HG02852 (cell line): ENCODE measurements at regions not wholly inside any gene's neighbourhood (a gene's known extent, or its start where the extent isn't known, plus 50 kb on each side); places are given as distances from the start of the nearest gene placed in this dataset.
A peak's percentile ranks its signal among the peaks of the same experiment; 100 is the strongest.

Experiments used
- ATAC-seq: cut with Tn5 transposase; IDR thresholded peaks from one replicate; pipeline ENCODE4 v1.9.1; 2021; ENCODE audit warnings: mild to moderate bottlenecking, moderate library complexity; ENCODE audit not compliant: unreplicated experiment

DNA sequence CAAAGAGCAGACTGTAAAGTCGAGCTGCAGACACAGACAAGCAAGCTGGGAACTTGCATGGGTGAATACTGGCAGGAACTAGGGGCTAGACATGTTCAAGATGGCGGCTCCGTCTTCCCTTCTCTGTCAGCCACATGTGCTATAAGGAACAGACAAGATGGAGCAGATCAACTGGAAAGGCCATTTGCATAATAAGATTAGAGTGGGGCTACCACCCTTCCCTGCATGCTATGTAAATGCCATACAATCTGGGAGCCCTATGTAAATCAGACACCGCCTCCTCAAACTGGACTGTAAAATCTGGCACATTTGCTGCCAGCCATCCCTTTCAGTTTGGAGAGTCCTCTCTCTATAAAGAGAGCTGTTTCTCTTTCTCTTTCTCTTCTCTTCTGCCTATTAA lies 640.1 kb upstream of the CDH8 start:
- ATAC-seq, result no peak

DNA sequence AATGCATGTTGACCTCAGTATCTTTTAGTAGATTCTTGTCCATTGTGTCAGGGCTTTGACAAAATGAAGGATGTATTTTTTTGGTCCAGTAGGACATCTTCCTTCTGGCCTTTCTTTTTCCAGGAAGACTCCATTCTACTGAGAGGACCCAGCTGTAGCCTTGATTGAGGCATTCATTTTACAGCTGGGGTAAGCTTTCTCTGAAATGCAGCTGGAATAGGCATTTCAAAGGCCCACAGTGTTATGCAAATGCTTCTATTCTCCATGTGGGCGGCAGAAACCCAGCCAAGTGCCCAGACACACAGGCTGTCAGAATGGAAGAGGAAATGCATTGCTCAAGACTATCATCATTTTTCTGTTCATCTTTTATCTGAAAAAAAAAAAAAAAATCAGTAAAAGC lies 629.0 kb upstream of the CDH8 start:
- no peak for ATAC-seq

DNA sequence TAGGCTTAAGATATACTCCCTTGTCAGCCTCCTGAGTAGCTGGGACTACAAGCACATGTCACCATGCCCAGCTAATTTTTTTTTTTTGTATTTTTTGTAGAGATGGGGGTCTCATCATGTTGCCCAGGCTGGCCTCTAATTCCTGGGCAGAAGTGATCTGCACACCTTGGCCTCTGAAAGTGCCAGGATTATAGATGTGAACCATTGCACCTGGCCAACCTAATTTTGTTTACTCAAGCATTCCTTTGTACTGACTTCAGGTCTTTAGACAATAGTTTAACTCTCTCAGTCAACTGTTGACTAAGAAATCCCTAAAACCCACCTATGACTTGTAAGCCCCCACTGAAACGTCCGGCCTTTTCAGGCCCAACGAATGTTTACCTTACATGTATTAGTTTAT lies 628.3 kb upstream of the CDH8 start:
- no peak for ATAC-seq

DNA sequence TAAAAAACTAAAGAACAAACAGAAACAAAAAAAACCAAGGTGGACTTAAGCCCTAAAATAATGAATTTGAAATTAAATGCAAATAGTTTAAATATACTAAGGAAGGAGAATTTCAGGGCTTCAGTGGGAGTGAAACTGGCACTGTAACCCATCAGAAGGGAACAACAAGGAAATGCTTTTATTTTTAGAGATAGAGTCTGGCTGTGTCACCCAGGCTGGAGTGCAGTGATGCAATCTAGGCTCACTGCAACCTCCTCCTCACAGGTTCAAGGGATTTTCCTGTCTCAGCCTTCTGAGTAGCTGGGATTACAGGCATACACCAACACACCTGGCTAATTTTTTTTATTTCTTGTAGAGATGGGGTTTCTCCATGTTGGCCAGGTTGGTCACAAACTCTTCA lies 625.2 kb upstream of the CDH8 start:
- ATAC-seq, result no peak

DNA sequence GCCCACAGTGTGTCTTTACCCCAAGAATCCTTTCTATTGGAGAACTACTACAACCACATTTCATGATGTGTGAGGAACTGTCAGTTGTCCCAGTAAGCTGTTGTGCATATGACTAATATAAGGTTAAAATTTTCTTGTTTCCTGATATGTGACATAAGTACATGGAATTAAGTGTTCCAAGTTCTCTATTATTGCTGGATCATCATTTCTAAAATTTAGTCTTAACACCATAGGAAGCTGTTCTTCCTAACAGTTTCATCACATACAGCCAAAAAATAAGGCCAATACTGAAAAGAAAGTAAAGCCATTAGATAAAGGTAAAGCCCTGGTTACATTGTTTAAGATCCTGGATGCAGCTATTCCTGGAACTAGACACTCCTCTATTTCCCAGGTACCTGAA lies 620.9 kb upstream of the CDH8 start:
- no peak for ATAC-seq

DNA sequence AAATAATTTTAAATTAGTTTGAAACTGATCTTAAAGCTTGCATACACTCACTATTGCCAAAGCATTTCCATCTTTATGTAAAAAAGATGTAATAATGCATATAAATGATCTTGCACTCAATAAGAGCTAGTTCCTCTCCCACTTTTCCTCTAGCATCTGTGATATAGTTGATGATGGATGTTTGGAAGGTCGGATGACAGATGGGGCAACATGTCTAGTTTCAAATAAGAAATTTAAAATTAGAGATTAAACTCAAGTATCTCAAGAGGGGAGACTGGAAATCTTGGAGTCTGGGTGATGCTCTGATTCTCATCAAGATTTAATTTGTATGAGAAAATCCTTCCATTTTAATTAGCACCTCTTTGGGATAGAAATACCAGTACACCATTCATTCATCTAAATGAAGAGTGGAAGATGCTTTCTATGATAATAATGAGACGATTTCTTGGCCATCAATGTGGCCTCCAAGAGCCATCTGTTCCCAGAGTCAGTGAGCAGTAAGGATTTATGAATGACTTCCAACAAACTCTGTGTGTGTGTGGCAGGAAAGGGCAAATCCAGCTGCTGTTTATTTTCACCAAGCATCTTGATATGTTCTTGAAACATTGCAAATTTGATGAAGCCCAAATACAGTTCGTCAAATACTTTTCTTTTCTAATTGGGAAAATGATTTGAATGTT lies 616.3 kb upstream of the CDH8 start:
- ATAC-seq, result no peak

DNA sequence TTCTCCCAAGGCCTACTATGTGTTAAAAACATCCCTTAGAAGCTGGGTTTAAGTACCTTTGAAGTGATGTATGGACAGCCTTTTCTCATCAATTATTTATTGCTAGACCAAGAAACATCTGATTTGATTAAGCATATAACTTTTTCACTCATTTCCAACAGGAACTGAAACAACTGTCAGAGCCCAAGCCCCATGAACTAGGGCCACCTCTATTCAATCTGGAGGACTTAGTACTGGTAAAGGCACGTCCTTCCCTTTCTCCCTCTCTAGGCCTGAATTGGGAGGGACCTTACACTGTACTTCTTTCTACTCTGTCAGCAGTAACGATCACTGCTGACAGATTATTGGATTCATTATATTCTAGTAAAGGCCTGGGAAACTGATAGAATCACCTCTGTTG lies 612.0 kb upstream of the CDH8 start:
- no peak for ATAC-seq

DNA sequence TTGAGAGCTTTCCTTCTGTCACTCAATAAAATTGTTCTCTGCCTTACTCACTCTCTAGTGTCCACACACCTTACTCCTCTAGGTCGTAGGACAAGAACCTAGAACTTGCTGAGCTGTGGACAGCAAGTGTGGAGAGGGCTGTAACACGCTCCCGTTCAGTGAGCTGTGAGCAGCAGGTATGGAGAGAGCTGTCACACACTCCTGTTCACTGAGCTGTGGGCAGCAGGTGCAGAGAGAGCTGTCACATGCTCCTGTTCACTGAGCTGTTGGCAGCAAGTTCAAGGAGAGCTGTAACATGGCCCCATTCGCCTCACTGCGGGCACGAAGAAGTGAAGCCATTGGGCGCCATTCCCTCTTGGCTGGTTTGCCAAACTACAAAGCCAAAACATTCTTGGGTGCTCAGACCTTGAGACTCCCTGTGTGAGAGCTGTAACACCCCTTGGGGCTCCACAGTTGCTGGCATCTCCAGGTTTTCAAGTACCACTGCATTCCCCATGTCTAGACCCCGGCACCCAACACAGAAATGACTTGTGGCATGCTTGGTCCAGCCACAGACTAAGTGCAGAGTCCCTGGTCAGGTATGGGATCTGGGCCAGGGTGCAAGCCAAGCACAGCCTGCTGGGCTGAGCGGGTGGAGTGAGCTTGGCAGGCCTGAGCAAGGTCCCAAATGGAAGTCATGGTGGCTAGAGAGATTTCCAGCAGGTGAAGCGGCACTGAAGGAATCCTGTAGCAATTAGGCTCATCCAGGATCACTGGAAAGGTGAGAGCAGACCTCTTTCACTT lies 608.0 kb upstream of the CDH8 start:
- no peak for ATAC-seq

DNA sequence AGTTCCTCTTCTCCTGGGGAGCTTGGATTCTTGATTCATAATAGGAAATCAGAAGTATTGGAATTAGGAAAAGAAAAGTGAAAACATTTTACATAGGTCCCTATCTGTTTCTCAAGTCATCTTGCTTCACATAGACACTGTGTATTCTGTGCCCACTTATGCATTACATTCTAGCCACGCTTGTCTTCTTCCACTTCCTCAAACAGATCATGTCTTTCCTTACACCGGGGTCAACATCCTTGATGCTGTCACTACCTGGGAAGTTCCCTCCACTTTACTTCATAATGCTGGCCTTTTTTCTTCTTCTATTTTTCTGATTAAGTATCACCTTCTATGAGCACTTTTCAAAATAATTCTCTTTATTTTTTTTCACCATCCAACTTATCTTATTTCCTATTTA lies 606.4 kb upstream of the CDH8 start:
- ATAC-seq, result peak; percentile 27

DNA sequence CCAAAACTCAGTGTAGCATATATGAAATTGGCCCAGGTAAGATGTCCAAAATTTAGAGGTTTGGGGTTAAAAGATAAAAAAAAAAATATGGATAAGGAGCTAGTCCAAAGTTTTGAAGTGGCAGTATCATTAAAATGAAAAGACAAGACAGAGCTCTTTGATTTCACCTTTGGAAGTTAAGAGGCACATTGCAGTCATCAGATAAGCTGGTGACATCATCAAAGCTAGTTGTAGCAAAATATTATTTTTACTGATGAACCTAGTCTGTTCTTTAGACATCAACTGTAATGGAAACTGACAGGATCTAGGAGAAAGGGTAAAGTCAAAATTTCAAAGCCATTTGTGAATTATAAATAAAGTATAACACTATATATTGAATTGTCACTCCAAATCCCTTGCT lies 603.7 kb upstream of the CDH8 start:
- no peak for ATAC-seq

DNA sequence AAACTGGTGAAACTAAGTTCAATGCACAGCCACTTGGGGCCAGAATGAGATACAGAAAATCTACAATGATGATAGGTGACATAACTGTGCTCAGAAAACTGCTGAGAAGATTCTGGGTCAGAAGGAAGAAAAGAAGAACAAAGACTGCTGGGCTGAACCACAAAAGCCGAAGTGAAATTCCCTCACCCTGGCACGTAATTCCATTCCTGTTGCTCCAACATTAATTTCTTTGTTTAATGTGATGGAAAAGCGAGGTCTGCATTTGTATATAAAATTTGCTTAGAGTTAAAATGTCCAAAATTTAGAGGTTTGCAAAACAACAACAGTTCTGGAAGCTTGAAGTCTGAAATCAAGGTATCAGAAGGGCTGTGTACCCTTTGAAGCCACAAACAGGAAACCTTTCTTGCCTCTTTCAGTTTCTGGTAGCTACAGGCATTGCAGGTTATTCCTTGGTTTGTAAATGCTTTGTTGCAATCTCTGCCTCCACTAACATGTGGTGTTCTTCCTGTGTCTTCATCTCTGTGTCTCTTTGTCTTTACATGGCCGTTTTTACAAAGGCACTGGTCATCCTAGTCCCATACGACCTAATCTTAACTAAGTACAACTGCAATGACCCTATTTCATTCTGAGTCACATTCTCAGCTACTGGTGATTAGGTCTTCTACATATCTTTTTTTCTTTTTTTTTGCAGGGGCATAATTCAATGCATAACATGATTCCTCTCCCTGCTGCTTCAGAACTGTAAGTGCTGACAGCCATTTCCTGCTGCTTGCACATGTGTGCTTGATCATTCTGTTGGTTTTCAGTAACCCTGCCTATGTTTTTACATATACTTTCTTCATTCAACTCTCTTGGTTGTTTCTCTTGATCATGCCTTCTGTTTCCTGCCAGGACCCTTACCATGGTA lies 603.0 kb upstream of the CDH8 start:
- peak; percentile 86 for ATAC-seq

DNA sequence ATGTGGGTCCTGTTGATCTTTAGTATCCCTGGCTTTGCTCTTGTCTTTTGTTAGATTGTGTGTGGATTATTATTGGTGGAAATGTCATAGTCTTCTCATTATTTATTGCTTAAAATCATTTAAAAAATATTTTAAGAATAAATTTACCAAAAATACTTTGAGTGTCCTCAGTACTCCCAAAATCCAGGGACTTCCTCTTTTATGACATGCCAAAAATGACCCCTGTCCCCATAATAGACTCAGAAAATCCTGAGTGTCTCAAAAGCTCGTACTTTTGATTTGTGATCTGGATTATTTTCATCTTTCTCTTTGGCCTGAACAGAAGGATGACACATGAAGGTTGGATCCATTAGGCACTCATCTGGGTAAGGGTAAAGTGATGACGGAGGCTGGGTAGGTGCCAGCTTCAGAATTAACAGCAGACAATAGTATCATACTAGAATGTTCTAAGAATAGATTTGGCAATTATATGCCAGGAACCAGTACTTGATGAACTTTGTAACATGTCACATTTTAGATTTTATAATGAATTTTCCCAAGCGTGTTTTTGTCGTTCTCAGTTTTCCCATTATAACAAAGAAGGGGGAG lies 602.2 kb upstream of the CDH8 start:
- peak; percentile 8 for ATAC-seq

DNA sequence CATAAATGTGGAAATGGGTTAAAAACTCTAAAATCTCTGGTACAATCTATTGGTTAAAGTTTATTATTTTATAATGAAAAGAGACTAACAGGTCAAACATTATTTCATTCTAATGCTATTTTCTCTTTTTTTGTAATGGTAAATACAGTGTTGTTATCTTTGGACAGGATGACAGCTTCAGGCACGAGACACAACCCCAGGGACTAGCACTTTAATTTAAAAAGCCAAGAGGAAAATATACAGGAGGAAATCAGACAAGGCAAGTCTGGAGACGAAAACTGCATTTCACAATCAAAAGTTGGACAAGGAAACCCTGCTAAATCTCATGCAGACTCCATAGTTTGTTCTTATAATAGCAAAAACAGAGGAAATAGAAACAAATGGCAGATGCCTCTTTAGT lies 589.1 kb upstream of the CDH8 start:
- ATAC-seq, result no peak

DNA sequence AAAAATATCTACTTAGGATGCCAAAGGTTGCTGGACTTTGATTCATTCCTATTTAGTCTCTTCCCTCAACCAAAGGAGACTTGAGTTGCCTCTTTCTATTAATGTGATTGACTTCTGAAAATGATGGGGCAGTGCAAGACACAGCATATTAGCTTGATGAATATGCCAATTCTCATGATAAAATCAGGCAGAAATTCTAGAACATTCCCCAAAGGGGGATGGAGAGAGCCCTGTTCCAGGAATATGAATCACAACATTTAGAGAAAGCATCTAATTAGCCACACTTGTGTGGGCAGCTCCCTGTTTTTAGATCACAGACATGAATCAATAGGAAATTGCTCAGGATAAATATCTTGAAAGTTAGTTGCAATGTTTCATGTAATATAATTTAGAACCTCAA lies 584.0 kb upstream of the CDH8 start:
- no peak for ATAC-seq

DNA sequence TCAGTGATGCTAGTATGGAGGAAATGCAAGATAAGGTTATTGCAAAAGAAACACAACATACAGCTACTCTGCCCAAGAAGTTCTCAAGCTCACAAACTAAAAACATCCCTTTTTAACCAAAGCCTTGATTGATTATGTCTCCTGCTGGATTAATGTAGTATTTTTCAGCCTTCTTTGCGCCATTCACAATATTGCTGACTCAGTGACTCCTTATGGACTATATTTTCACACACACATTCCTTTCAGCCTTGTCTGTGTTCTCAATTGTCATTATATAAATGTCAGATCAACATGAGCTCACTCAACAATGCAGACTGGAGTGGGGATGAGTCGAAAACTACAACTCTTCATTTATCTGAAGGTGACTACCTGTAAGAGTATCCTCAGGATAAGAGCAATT lies 579.3 kb upstream of the CDH8 start:
- ATAC-seq, result no peak

DNA sequence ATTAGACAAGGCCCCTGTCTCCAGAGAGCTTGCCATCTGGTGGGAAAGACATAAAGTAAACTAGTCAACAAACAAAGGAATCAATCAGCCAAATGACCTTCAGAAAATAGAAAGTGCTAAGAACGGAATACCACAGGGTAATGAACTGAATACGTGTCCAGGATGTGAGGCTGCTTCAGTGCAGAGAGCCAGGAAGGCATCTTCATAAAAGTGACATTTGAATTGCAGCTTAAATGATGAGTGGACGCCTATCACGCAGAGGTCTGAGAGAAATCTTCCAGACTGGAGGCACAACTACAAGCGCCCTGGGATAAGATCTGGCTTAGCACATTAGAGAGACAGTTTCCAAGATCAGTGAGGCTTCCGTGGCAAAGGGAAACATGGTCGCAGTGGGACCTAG lies 574.1 kb upstream of the CDH8 start:
- no peak for ATAC-seq

DNA sequence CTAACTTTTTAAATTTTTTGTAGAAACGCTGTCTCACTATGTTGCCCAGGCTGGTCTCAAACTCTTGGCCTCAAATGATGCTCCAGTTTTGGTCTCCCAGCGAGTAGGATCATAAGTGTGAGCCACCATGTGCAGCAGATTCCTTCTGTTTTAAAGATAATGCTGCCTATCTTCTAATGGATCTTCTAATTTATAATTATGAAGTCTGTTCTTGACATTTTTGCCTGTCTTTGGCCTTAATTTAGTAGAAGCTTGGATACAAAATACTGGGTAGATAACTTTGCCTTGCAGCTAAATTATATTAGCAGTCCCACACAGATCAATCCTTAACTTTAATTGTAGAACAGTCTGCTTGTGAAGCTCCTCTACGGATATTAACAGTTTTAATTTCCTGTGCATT lies 566.6 kb upstream of the CDH8 start:
- no peak for ATAC-seq

DNA sequence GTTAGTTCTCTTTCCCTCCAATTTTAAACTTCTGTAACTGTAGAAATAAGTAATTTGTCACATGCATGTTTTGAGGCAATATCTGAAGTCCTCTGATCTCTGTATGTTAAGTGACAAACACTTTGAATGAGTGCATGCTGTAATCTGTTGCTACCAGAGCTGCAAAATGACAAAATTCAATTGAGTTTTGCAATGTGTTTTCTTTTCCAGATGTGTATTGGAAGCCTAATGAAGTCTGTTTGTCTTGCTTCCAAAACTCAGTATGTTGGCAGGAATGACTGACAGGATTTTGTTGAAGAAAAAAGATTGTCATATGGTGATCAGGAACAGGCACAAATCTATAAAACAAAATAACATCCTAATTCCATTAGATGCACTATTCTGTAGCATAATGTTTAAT lies 561.6 kb upstream of the CDH8 start:
- no peak for ATAC-seq

DNA sequence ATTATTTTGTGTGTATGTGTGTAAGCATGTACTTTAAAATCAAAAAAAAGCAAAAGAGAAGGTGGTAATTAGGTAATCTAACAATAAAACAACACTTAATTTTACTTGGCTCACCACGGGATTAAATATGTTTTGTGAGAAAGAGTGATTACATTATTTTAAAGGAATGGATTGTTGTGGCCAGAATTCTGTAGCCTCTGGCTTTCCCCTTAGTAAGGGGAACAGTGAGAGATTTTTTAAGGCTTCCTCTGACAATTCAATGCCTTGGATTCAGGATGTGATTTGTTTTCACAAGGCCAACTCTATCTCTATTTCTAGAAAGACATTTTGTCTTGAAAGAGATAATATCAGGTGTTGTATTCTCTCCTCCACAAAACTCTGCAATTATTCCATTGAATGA lies 560.3 kb upstream of the CDH8 start:
- no peak for ATAC-seq

DNA sequence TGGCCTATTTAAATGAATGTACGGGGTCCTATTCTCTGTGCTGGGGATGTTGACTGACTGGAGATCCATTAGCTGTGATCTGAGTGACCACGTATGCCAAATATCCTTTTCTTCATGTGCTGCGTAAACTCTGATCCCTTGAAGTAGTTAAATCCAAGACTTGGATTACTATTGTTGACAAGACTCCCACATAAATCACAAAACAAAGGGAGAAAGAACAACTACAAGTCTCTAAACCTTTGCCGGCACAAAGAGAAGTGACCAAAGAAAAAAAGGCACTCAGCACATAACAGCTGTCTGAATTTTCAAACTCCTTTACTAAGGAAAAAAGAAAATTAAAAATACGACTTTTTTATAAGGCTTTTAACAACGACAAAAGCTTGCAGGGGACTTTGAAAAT lies 559.9 kb upstream of the CDH8 start:
- ATAC-seq, result no peak

DNA sequence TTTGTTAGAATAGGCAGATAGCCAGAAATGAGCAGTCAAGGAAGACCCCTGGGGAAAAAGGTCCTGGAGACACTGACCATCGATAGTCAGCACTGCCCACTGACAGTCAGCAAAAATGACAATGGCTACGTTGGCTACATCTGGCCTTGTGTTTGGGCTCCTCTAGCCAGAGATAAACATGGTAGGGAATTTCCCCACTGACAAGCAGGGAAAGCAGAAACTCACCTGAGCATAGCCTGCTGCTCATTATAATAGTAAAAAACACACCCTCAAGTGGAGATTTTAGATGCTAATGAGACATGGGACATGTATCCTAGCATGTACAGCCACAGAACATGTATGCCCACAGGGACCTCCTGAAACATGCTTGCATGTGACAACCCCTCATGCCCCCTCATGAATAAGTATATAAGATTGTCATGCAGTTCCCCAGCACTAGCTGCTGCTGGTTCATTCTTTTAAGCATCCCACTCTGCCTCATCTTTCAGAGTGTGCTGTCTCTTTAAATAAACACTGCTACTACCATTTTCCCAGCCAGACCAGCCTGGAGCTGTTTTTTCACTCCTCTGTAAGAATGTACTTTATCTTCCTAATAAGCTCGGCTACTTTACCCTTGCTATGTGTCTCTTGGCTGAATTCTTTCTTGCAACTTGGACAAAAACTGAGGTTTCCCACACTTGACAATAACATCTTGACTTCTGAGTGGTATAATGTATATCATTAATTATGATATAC lies 550.1 kb upstream of the CDH8 start:
- no peak for ATAC-seq
